HG02678 (cell line): ENCODE measurements at regions not wholly inside any gene's neighbourhood (a gene's known extent, or its start where the extent isn't known, plus 50 kb on each side); places are given as distances from the start of the nearest gene placed in this dataset.

ENCODE experiments used
- ATAC-seq: cut with Tn5 transposase; IDR thresholded peaks from one replicate; pipeline ENCODE4 v1.9.1; 2021; ENCODE audit warnings: mild to moderate bottlenecking, moderate library complexity; ENCODE audit not compliant: unreplicated experiment

DNA sequence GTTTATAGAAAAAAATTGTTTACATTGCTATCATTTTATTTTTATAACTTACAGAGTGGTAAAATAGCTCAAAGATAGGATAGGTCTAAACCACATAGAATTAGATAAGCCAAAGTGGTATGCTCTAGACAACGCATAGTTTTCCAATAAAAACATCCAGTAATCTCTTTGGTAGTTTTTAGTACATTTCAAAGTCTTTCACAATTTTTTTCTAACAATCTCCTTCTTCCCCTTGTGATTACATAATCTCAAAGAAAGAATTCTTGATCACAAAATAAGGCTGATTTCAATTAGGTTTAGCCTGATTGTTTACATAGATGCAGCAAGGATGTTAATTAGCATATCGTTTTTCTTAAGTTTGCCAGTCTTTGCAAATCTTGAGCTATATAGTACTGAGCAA, 460.0 kb downstream of the FUT8 start:
- ATAC-seq, result no peak

GRCh38 chr14:65877166-65877565, 464.6 kb downstream of the FUT8 start:
- no peak for ATAC-seq

- ATAC-seq, result no peak
These were observed 465.1 kb downstream of the FUT8 start for GRCh38 chr14:65877624-65878023.

- no peak for ATAC-seq
These were observed 466.1 kb downstream of the FUT8 start for GRCh38 chr14:65878586-65878985.

DNA sequence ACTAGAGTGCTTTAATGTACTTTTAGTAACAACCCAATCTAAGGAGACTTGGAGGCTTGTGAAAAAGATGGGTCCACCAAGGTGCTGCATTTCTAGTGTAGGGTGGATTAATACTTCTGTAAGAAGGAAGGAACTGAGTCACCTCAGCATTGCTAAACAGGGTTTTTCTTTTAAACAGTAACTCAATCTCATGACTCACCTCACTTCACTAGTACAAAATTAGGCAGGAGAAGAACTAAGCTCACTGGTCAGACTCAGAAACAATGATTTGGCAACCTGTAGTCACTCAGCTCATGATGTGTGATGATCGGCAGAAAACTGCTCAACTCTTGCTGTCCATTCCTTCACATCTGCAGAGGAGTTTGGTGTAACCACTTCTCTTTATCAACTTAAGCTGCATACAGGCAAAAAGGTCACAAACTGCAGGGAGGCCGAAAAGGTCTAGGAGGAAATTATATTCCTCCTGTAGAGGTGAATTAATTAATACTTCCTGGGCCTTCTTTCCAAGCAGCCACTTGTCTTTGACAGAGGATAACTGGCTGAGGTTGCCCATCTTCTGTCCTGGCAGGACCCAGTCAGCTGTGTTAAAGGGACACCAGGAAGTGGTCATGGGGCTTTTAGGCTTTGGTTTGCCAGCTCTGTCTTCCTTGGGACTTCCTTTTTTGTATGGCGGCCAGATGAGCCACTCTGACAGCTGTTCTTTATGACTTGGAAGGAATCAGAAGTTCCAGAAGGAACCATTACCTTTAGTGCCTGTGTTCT, 466.9 kb downstream of the FUT8 start:
- ATAC-seq, result no peak

DNA sequence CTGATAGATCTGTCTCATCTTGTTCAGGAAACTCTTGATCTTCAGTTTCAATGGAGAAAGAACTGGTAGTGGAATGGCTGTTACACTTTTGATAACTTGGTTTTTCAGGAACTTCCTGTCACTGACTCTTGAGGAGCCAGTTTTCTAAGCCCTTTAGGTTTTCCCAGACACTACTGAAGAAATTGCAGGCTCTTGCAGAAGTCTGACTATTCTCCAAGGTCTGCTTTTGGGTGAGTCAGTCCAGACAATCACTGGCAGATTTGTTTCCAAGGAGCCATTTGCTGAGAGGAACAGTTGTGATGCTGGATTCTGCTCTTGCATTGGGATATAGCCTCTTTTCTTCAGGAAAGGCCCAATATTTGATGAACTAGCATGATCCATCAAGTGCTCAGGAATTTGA, 468.0 kb downstream of the FUT8 start:
- no peak for ATAC-seq

- ATAC-seq, result no peak
These were observed 469.1 kb downstream of the FUT8 start for GRCh38 chr14:65881642-65882041.

DNA sequence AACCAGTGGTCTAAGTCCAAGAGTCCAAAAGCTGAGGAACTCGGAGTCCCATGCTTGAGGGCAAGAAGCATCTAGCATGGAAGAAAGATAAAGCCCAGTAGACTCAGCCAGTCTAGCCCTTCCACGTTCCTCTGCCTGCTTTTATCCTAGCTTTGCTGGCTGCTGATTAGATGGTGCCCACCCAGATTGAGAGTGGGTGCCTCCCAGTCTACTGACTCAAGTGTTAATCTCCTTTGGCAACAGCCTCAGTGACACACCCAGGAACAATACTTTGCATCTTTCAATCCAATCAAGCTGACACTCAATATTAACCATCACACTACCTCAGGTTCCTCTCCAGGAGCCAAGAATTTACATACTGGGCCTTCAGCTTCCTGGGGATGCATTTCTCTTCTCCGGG, 476.1 kb downstream of the FUT8 start:
- no peak for ATAC-seq

DNA sequence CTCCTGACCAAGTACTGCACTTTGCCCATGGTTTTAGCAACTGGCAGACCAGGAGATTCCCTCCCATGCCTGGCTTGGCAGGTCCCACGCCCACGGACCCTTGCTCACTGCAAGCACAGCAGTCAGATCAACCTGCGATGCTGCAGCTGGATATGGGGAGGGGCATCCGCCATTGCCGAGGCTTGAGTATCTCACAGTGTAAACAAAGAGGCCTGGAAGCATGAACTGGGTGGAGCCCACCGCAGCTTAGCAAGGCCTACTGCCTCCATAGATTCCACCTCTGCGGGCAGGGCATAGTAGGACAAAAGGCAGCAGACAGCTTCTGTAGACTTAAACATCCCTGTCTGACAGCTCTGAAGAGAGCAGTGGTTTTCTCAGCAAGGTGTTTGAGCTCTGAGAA, 479.8 kb downstream of the FUT8 start:
- no peak for ATAC-seq

- ATAC-seq, result no peak
These were observed 487.6 kb downstream of the FUT8 start for GRCh38 chr14:65900164-65900563.

DNA sequence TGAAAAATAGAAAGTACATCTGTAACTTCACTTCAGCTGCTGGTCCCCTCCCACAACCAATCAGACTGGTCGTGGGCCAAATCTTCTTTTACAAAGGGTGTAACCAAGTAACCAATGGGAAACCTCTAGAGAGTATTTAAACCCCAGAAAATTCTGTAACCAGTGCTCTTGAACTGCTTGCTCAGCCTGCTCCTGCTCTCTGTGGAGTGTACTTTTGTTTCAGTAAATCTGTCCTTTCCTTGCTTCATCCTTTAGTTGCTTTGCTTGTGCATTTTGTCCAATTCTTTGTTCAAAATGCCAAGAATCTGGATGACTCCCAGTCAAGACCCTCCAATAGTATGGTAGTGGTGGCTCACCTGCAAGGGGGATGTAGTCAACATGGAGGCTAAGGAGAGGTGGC, 489.1 kb downstream of the FUT8 start:
- ATAC-seq, result no peak

DNA sequence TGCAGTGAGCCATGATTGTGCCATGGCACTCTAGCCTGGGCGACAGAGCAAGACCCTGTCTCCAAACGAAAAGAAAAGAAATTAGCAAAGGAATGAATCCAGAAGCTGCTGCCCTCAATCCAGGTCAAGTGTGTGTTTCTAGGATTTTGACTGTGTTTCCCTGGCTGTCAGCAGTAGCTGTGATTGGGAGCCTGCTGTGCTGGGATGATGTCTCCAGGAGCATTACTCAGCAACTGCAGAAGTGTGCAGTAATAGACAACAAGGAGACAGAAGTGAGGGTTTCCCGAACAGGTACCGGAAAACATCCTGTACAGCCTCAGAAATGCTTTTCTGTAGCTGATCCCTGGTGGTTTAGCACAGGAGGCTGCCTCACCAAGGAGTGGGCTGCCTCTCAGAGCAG, 492.5 kb downstream of the FUT8 start:
- no peak for ATAC-seq

DNA sequence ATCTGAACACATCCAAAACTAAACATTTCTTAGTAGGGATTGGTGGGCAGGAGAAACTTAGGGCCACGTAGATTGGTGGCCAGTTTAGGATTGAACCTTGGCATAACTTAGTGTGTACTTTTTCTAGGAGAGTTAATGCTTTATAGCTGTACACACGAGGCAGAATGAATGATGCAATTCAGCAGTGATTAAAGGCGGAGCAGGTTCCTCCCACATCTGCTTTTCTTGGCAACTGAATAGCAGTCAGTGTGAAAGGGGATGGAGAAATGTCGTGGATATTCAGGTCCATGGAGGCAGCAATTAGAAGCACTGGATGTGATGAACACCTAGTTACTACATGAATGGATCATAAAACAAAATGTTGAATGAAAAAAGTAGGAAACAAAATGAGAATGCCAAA, 493.8 kb downstream of the FUT8 start:
- no peak for ATAC-seq

GRCh38 chr14:65906948-65907347, 494.4 kb downstream of the FUT8 start:
- ATAC-seq, result no peak

DNA sequence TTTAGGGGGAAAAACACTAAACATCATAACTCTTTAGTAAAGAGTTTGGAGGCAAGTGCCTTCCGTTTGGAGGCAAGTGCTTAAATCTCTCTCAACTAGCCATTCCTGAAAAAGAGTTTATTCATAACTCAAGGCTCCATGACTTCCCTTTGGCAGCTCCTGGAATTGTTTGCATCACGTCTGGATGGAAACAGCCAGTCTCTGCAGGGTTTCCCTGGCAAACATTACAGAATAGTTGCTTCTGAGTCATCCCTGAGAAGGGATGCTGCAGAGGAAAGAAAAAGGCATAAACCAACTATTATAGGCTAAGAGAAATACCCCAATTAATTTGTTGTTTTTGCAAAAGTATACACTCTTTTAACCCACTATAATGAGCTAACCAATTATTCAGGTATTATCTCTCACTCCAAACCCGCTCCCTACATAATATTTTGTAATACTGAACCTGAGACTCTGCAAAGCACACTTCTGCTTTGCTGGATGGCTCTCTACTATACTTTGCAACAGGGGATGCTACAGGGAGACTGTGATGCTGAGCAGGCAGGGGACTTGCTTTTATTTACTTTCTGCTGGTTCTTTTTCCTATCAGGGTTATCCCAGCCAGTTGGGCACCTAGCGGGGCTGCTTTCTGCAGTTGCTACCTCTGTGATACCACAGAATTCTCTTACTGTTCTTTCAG, 497.7 kb downstream of the FUT8 start:
- ATAC-seq, result no peak

- no peak for ATAC-seq
These were observed 502.6 kb downstream of the FUT8 start for GRCh38 chr14:65915125-65915524.

DNA sequence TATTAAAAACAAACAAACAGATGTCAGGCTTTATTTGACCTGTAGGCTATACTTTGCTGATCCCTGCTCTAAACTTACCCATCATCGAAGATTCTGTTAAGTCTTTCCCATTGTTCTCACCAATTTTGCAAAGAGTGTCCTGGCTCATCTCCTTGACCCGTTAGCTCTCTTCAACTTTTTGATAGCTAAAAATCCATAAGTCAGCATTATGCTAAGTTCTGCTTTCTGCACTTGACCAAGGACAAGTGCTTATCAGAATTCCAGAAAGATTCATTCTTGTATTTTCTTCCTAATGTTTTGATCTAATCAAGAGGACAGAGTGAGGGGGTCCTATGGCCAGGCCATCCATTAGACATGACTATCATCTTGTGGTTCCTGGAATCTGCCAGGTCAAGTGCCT, 503.5 kb downstream of the FUT8 start:
- no peak for ATAC-seq

DNA sequence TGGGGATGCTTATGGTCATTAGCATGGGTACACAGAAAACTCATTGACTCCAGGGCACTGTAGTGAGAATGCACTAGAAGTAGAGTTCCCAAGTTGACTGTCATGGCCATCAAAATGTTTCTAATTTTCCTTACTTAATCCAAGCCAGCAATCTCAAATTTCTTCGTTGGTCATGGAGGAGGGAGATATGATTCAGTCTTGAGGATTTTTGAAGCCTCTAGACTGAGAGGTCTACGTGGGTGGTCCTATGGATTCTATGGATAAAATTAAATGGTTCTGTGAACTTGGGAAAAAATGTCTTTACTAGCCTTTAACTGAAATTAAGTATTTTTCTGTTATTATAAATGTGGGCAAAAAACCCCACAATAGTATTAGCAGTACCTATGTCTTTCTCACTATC, 508.5 kb downstream of the FUT8 start:
- ATAC-seq, result no peak

DNA sequence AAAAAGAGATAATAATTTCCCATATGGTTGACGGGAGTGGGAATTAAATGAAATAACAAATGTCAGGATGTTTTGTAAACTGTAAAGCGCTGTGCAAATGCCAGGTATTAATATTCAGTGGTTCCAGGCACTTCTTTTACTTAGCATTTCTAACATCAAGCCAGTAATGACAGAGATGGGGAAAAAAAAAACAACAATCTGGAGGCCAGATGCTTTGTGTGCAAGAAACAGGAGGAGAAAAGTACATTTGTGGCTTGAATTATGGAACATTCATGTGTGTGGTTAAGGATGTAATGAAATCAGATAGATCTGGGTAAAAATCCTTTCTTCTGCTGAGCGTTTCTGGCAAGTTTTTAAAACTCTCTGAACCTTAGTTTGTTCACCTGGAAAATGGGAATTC, 509.6 kb downstream of the FUT8 start:
- no peak for ATAC-seq

GRCh38 chr14:65926504-65926903, 514.0 kb downstream of the FUT8 start:
- no peak for ATAC-seq

- ATAC-seq, result no peak
These were observed 514.6 kb downstream of the FUT8 start for GRCh38 chr14:65926935-65927700.

GRCh38 chr14:65927931-65928356, 515.4 kb downstream of the FUT8 start:
- no peak for ATAC-seq
